GM21619 (cell line): ENCODE measurements at regions not wholly inside any gene's neighbourhood (a gene's known extent, or its start where the extent isn't known, plus 50 kb on each side); places are given as distances from the start of the nearest gene placed in this dataset.

ENCODE experiments used
- ATAC-seq: cut with Tn5 transposase; IDR thresholded peaks from one replicate; pipeline ENCODE4 v1.9.1; 2021; ENCODE audit not compliant: unreplicated experiment

- no peak for ATAC-seq
Observed at GRCh38 chr2:145258903-145259579, 739.1 kb upstream of the ZEB2 start.

- no peak for ATAC-seq
Observed at GRCh38 chr2:145257931-145258330, 738.0 kb upstream of the ZEB2 start.

- no peak for ATAC-seq
Observed at GRCh38 chr2:145256551-145256950, 736.6 kb upstream of the ZEB2 start.

- ATAC-seq: no peak
Observed at GRCh38 chr2:145254291-145254690, 734.4 kb upstream of the ZEB2 start.

- no peak for ATAC-seq
Observed at GRCh38 chr2:145253492-145253891, 733.6 kb upstream of the ZEB2 start.

GRCh38 chr2:145245268-145245870 is 725.5 kb upstream of the ZEB2 start:
- ATAC-seq: no peak

GRCh38 chr2:145235312-145235711 is 715.4 kb upstream of the ZEB2 start:
- ATAC-seq: no peak

GRCh38 chr2:145230546-145230945 is 710.6 kb upstream of the ZEB2 start:
- no peak for ATAC-seq

GRCh38 chr2:145228506-145228905 is 708.6 kb upstream of the ZEB2 start:
- ATAC-seq: no peak

GRCh38 chr2:145226901-145227300 is 707.0 kb upstream of the ZEB2 start:
- ATAC-seq: no peak

- ATAC-seq: no peak
Observed at GRCh38 chr2:145221516-145221915, 701.6 kb upstream of the ZEB2 start.

GRCh38 chr2:145221032-145221431 is 701.1 kb upstream of the ZEB2 start:
- no peak for ATAC-seq

- ATAC-seq: no peak
Observed at GRCh38 chr2:145220496-145220895, 700.6 kb upstream of the ZEB2 start.

GRCh38 chr2:145207884-145208283 is 688.0 kb upstream of the ZEB2 start:
- ATAC-seq: no peak

GRCh38 chr2:145206496-145207281 is 686.8 kb upstream of the ZEB2 start:
- ATAC-seq: no peak

GRCh38 chr2:145203891-145204290 is 684.0 kb upstream of the ZEB2 start:
- ATAC-seq: no peak

GRCh38 chr2:145199827-145200706 is 680.1 kb upstream of the ZEB2 start:
- no peak for ATAC-seq

- no peak for ATAC-seq
Observed at GRCh38 chr2:145199042-145199441, 679.1 kb upstream of the ZEB2 start.

- ATAC-seq: no peak
Observed at GRCh38 chr2:145198555-145198954, 678.6 kb upstream of the ZEB2 start.

GRCh38 chr2:145197944-145198343 is 678.0 kb upstream of the ZEB2 start:
- no peak for ATAC-seq

GRCh38 chr2:145194673-145195072 is 674.8 kb upstream of the ZEB2 start:
- no peak for ATAC-seq
